ENCODE measurements at regions not wholly inside any gene's neighbourhood (a gene's known extent, or its start where the extent isn't known, plus 50 kb on each side); places are given as distances from the start of the nearest gene placed in this dataset.

DNA sequence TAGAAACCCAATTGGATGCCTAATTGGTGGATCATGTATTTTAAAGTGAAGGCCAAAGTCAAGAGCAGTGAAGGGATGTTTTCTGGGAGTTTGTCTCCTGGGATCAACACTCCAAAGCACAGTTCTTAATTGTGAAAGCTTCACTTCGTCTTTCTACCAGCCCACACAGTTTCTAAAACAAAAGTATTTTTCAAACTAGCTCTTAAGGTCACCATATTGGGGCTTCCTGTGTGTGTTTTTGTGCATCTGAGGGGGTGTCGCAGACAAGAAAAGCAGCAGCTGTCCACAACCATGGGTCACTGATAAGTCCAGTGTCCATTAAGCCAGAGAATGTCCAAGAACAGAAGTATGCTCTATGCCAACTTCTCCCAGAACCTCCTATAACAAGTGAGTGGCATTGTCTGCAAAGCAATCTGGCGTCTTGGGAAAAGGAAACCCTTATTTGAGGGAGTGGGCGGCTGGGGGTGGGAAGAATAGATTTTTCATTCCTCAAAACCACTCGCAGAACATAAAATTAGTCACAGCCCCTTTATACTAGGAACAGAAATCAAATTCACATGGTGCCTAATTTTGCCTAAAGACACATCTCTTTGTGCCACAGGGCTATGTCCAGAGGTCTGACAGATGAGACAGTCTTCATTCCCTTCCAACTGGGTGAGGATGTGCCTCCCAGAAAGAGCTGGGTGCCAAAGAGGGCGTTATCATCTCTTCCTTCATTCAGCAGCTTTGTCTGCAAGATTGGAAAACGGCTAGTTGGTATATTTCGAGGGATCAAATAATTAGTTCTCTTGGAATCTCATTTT, 610.4 kb downstream of the BCOR start:
- TF ChIP-seq, protein P1, sequence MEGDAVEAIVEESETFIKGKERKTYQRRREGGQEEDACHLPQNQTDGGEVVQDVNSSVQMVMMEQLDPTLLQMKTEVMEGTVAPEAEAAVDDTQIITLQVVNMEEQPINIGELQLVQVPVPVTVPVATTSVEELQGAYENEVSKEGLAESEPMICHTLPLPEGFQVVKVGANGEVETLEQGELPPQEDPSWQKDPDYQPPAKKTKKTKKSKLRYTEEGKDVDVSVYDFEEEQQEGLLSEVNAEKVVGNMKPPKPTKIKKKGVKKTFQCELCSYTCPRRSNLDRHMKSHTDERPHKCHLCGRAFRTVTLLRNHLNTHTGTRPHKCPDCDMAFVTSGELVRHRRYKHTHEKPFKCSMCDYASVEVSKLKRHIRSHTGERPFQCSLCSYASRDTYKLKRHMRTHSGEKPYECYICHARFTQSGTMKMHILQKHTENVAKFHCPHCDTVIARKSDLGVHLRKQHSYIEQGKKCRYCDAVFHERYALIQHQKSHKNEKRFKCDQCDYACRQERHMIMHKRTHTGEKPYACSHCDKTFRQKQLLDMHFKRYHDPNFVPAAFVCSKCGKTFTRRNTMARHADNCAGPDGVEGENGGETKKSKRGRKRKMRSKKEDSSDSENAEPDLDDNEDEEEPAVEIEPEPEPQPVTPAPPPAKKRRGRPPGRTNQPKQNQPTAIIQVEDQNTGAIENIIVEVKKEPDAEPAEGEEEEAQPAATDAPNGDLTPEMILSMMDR (conservative IDR thresholded peaks at IDR 0.05; ENCODE audit: low read depth, low read length), result no peak
- no peak for TF ChIP-seq MAFK (IDR thresholded peaks at IDR 0.05; ENCODE audit: low read depth, low read length)
- TF ChIP-seq RCOR1 (IDR thresholded peaks at IDR 0.05; ENCODE audit: insufficient replicate concordance, low read length), result no peak
- TF ChIP-seq RAD21 (IDR thresholded peaks at IDR 0.05; ENCODE audit: low read length), result no peak

Data from IMR-90 (cell line).